ENCODE measurements at regions not wholly inside any gene's neighbourhood (a gene's known extent, or its start where the extent isn't known, plus 50 kb on each side); places are given as distances from the start of the nearest gene placed in this dataset.

- TF ChIP-seq CTCF (conservative IDR thresholded peaks at IDR 0.05; ENCODE audit: low read length): no peak
- TF ChIP-seq EZH2phosphoT487 (IDR thresholded peaks at IDR 0.05; ENCODE audit: borderline replicate concordance): no peak
Measured at GRCh38 chr1:230496451-230496850, 70.3 kb upstream of the PGBD5 start.

All from Loucy (cell line).